ENCODE measurements at regions not wholly inside any gene's neighbourhood (a gene's known extent, or its start where the extent isn't known, plus 50 kb on each side); places are given as distances from the start of the nearest gene placed in this dataset.

GRCh38 chr12:17158201-17158600 is 552.2 kb upstream of the LMO3 start:
- no peak for TF ChIP-seq CTCF (conservative IDR thresholded peaks at IDR 0.05)
- Histone ChIP-seq H3K56ac (ENCODE audit: insufficient read length, low read depth, low read length) (no peak overlapping the region), H3K4ac (ENCODE audit: low read depth, low read length) (no peak overlapping the region), H3K4me1 (ENCODE audit: insufficient read depth, low read length) (no peaks in the 10 kb centered on the region), H3K14ac (ENCODE audit: insufficient read depth, low read length) (no peak overlapping the region), H2BK5ac (ENCODE audit: insufficient read length, low read length) (no peak overlapping the region), H3K9ac (ENCODE audit: extremely low read depth, insufficient read length, low read length) (no peak overlapping the region), H3K23ac (ENCODE audit: insufficient read length, low read depth, low read length) (no peak overlapping the region), H2AFZ (ENCODE audit: low read length) (no peak overlapping the region), H3K79me1 (ENCODE audit: insufficient read depth, low read depth, low read length, poor library complexity, severe bottlenecking) (no peaks in the 10 kb centered on the region), H2BK15ac (ENCODE audit: low read depth, low read length) (no peak overlapping the region), H3K23me2 (ENCODE audit: insufficient read length, low read depth, low read length, poor library complexity, severe bottlenecking) (no peaks in the 10 kb centered on the region), H4K5ac (ENCODE audit: insufficient read length, low read depth, low read length) (no peak overlapping the region), H3K18ac (ENCODE audit: insufficient read length, low read depth, low read length) (no peak overlapping the region), H4K91ac (ENCODE audit: insufficient read length, low read depth, low read length) (no peak overlapping the region), H2AK5ac (ENCODE audit: insufficient read length, low read length) (no peak overlapping the region), H3K27me3 (ENCODE audit: insufficient read depth, low read length) (no peaks in the 10 kb centered on the region), H4K20me1 (ENCODE audit: control insufficient read depth, insufficient read depth, insufficient read length) (no peaks in the 10 kb centered on the region), H2BK12ac (ENCODE audit: insufficient read length, low read depth, low read length) (no peak overlapping the region), H4K8ac (replicated peaks; ENCODE audit: insufficient read length, low read depth, low read length) (no peak overlapping the region), H3K79me2 (ENCODE audit: insufficient read depth, low read length) (no peaks in the 10 kb centered on the region), H3K4me2 (ENCODE audit: insufficient read depth, insufficient read length, low read length) (no peak overlapping the region), H3K27ac (ENCODE audit: insufficient read length, low read depth, low read length) (no peak overlapping the region), H3K9me3 (ENCODE audit: control insufficient read depth, low read depth, low read length) (no peaks in the 10 kb centered on the region), H3T11ph (ENCODE audit: low read length) (no peak overlapping the region), H2BK20ac (ENCODE audit: low read depth, low read length, poor library complexity, severe bottlenecking) (no peak overlapping the region), H2BK120ac (ENCODE audit: low read depth, low read length, poor library complexity, severe bottlenecking) (no peak overlapping the region)
- no CpG with 5 or more reads among the region's 1 CpG for WGBS (ENCODE audit: extremely low coverage, insufficient read length, low lambda C conversion rate)
- Mint-ChIP-seq H3K4me3 (no peak overlapping the region), H3K4me1 (no peaks in the 10 kb centered on the region), H3K9me3 (peaks cover 13 to 14% of the 10 kb centered on the region in 2 experiments), H3K27me3 (ENCODE audit: low read depth) (no peaks in the 10 kb centered on the region), H3K36me3 (ENCODE audit: insufficient read depth in 1 of 3, low read depth in 3 of 3) (peaks cover 3 to 9% (median 5%) of the 10 kb centered on the region in 3 experiments; a peak in 6 of 7 replicates), H3K27ac (no peak overlapping the region)
- no peak for DNase-seq
